ENCODE measurements at regions not wholly inside any gene's neighbourhood (a gene's known extent, or its start where the extent isn't known, plus 50 kb on each side); places are given as distances from the start of the nearest gene placed in this dataset.
"Not testable (repeated sequence)": the region's sequence is repeated elsewhere in the genome, so short reads cannot be mapped to it uniquely, and the experiment has no call there.

- ATAC-seq (ENCODE audit: poor library complexity); intact Hi-C loops (cut with DNase I, micrococcal nuclease): not testable (repeated sequence)
These were observed 1422.2 kb upstream of the PCDH10 start for GRCh38 chr4:131726940-131727339.

GRCh38 chr4:131727418-131727817, 1421.7 kb upstream of the PCDH10 start:
- CTCF ChIA-PET; H3K27ac ChIP-seq (ENCODE audit: low read depth in 1 of 2, low read length in 2 of 2); POLR2A ChIA-PET; H3K27me3 Mint-ChIP-seq; H3K27me3 ChIP-seq (ENCODE audit: control insufficient read depth in 1 of 2, insufficient read depth in 2 of 2, low read length in 2 of 2); ATAC-seq (ENCODE audit: poor library complexity); H3K27ac Mint-ChIP-seq; intact Hi-C loops (cut with DNase I, micrococcal nuclease); H3K4me3 Mint-ChIP-seq; H3K4me3 ChIP-seq (ENCODE audit: low read length); H3K9me3 Mint-ChIP-seq; H3K36me3 ChIP-seq (ENCODE audit: insufficient read depth, low read length); H3K4me1 Mint-ChIP-seq (ENCODE audit: low read depth); H3K4me1 ChIP-seq (ENCODE audit: insufficient read depth, low read length); H3K36me3 Mint-ChIP-seq (ENCODE audit: low read depth): not testable (repeated sequence)
- H3K9me3 ChIP-seq (ENCODE audit: control insufficient read depth in 1 of 2, insufficient read depth in 1 of 2, low read length in 2 of 2): peaks cover 0 to 42% of the 10 kb centered on the region in 2 experiments
- peak in 1 of 14 experiments; percentile 2 for DNase-seq

More at GRCh38 chr4:131726940-131727339, 1422.2 kb upstream of the PCDH10 start:
- H3K27ac ChIP-seq (ENCODE audit: low read depth in 1 of 2, low read length in 2 of 2); H3K27me3 ChIP-seq (ENCODE audit: control insufficient read depth in 1 of 2, insufficient read depth in 2 of 2, low read length in 2 of 2); H3K27me3 Mint-ChIP-seq; DNase-seq; H3K4me1 ChIP-seq (ENCODE audit: insufficient read depth, low read length); H3K4me3 ChIP-seq (ENCODE audit: low read length); POLR2A ChIA-PET; CTCF ChIA-PET; H3K4me1 Mint-ChIP-seq (ENCODE audit: low read depth); H3K36me3 Mint-ChIP-seq (ENCODE audit: low read depth); H3K9me3 Mint-ChIP-seq; H3K4me3 Mint-ChIP-seq; H3K36me3 ChIP-seq (ENCODE audit: insufficient read depth, low read length); H3K27ac Mint-ChIP-seq: not testable (repeated sequence)
- peaks cover 0 to 39% of the 10 kb centered on the region in 2 experiments for H3K9me3 ChIP-seq (ENCODE audit: control insufficient read depth in 1 of 2, insufficient read depth in 1 of 2, low read length in 2 of 2)

- CTCF ChIA-PET; H3K27me3 ChIP-seq (ENCODE audit: control insufficient read depth in 1 of 2, insufficient read depth in 2 of 2, low read length in 2 of 2); H3K27ac ChIP-seq (ENCODE audit: low read depth in 1 of 2, low read length in 2 of 2); H3K4me1 Mint-ChIP-seq (ENCODE audit: low read depth); H3K27ac Mint-ChIP-seq; POLR2A ChIA-PET; H3K4me1 ChIP-seq (ENCODE audit: insufficient read depth, low read length); H3K36me3 Mint-ChIP-seq (ENCODE audit: low read depth); H3K27me3 Mint-ChIP-seq; H3K36me3 ChIP-seq (ENCODE audit: insufficient read depth, low read length); H3K4me3 ChIP-seq (ENCODE audit: low read length); H3K4me3 Mint-ChIP-seq; H3K9me3 Mint-ChIP-seq; ATAC-seq (ENCODE audit: poor library complexity); intact Hi-C loops (cut with DNase I, micrococcal nuclease): not testable (repeated sequence)
- H3K9me3 ChIP-seq (ENCODE audit: control insufficient read depth in 1 of 2, insufficient read depth in 1 of 2, low read length in 2 of 2): peaks cover 0 to 42% of the 10 kb centered on the region in 2 experiments
- DNase-seq: peak in 1 of 14 experiments; percentile 2
These were observed 1419.9 kb upstream of the PCDH10 start for GRCh38 chr4:131729205-131729604.

GRCh38 chr4:131729716-131730398, 1419.2 kb upstream of the PCDH10 start:
- POLR2A ChIA-PET: not testable (repeated sequence)

GRCh38 chr4:131730574-131730973, 1418.5 kb upstream of the PCDH10 start:
- H3K9me3 ChIP-seq (ENCODE audit: control insufficient read depth in 1 of 2, insufficient read depth in 1 of 2, low read length in 2 of 2): peaks cover 0 to 42% of the 10 kb centered on the region in 2 experiments
- H3K36me3 ChIP-seq (ENCODE audit: insufficient read depth, low read length); H3K4me3 Mint-ChIP-seq; CTCF ChIA-PET; POLR2A ChIA-PET; H3K27ac ChIP-seq (ENCODE audit: low read depth in 1 of 2, low read length in 2 of 2); H3K27ac Mint-ChIP-seq; H3K27me3 ChIP-seq (ENCODE audit: control insufficient read depth in 1 of 2, insufficient read depth in 2 of 2, low read length in 2 of 2); intact Hi-C loops (cut with DNase I, micrococcal nuclease); H3K4me1 Mint-ChIP-seq (ENCODE audit: low read depth); H3K9me3 Mint-ChIP-seq; DNase-seq; H3K27me3 Mint-ChIP-seq; ATAC-seq (ENCODE audit: poor library complexity); H3K4me3 ChIP-seq (ENCODE audit: low read length); H3K4me1 ChIP-seq (ENCODE audit: insufficient read depth, low read length); H3K36me3 Mint-ChIP-seq (ENCODE audit: low read depth): not testable (repeated sequence)

More at GRCh38 chr4:131729716-131730398, 1419.2 kb upstream of the PCDH10 start:
- intact Hi-C loops (cut with DNase I, micrococcal nuclease); H3K27me3 ChIP-seq (ENCODE audit: control insufficient read depth in 1 of 2, insufficient read depth in 2 of 2, low read length in 2 of 2); H3K36me3 Mint-ChIP-seq (ENCODE audit: low read depth); ATAC-seq (ENCODE audit: poor library complexity); H3K27me3 Mint-ChIP-seq; H3K27ac ChIP-seq (ENCODE audit: low read depth in 1 of 2, low read length in 2 of 2); H3K4me3 ChIP-seq (ENCODE audit: low read length); H3K4me1 Mint-ChIP-seq (ENCODE audit: low read depth); H3K27ac Mint-ChIP-seq; H3K4me3 Mint-ChIP-seq; H3K36me3 ChIP-seq (ENCODE audit: insufficient read depth, low read length); H3K9me3 Mint-ChIP-seq; CTCF ChIA-PET; H3K4me1 ChIP-seq (ENCODE audit: insufficient read depth, low read length): not testable (repeated sequence)
- DNase-seq: peak in 1 of 14 experiments; percentile 2
- H3K9me3 ChIP-seq (ENCODE audit: control insufficient read depth in 1 of 2, insufficient read depth in 1 of 2, low read length in 2 of 2): peaks cover 0 to 42% of the 10 kb centered on the region in 2 experiments

- POLR2A ChIA-PET; H3K9me3 Mint-ChIP-seq; ATAC-seq (ENCODE audit: poor library complexity); H3K4me1 ChIP-seq (ENCODE audit: insufficient read depth, low read length); H3K36me3 Mint-ChIP-seq (ENCODE audit: low read depth); H3K27me3 ChIP-seq (ENCODE audit: control insufficient read depth in 1 of 2, insufficient read depth in 2 of 2, low read length in 2 of 2); intact Hi-C loops (cut with DNase I, micrococcal nuclease); H3K27ac Mint-ChIP-seq; H3K4me1 Mint-ChIP-seq (ENCODE audit: low read depth); H3K27me3 Mint-ChIP-seq; CTCF ChIA-PET; H3K27ac ChIP-seq (ENCODE audit: low read depth in 1 of 2, low read length in 2 of 2); H3K36me3 ChIP-seq (ENCODE audit: insufficient read depth, low read length); H3K4me3 ChIP-seq (ENCODE audit: low read length); H3K4me3 Mint-ChIP-seq: not testable (repeated sequence)
- peak in 2 of 14 experiments; percentile 3 to 42 for DNase-seq
- peaks cover 0 to 39% of the 10 kb centered on the region in 2 experiments for H3K9me3 ChIP-seq (ENCODE audit: control insufficient read depth in 1 of 2, insufficient read depth in 1 of 2, low read length in 2 of 2)
These were observed 1417.0 kb upstream of the PCDH10 start for GRCh38 chr4:131732034-131732630.

GRCh38 chr4:131734321-131734720, 1414.8 kb upstream of the PCDH10 start:
- H3K9me3 ChIP-seq (ENCODE audit: control insufficient read depth in 1 of 2, insufficient read depth in 1 of 2, low read length in 2 of 2): peaks cover 0 to 24% of the 10 kb centered on the region in 2 experiments
- H3K4me3 ChIP-seq (ENCODE audit: low read length); POLR2A ChIA-PET; DNase-seq; H3K9me3 Mint-ChIP-seq; H3K27ac Mint-ChIP-seq; H3K4me1 Mint-ChIP-seq (ENCODE audit: low read depth); CTCF ChIA-PET; H3K36me3 Mint-ChIP-seq (ENCODE audit: low read depth); ATAC-seq (ENCODE audit: poor library complexity); H3K4me1 ChIP-seq (ENCODE audit: insufficient read depth, low read length); H3K27me3 Mint-ChIP-seq; H3K4me3 Mint-ChIP-seq; H3K36me3 ChIP-seq (ENCODE audit: insufficient read depth, low read length); H3K27ac ChIP-seq (ENCODE audit: low read depth in 1 of 2, low read length in 2 of 2); H3K27me3 ChIP-seq (ENCODE audit: control insufficient read depth in 1 of 2, insufficient read depth in 2 of 2, low read length in 2 of 2); intact Hi-C loops (cut with DNase I, micrococcal nuclease): not testable (repeated sequence)

All from CD4-positive, alpha-beta T cell (primary cell).